Uterus (tissue), 3 donors: ENCODE measurements at regions not wholly inside any gene's neighbourhood (a gene's known extent, or its start where the extent isn't known, plus 50 kb on each side); places are given as distances from the start of the nearest gene placed in this dataset.

Experiments
- DNase-seq, 2 donors: peaks; one replicate each; pipeline ENCODE4 v3.0.0-alpha.2; 2019 to 2020
- H3K27ac ChIP-seq, 2 donors: fragments of 200-600 bp; sonication (generic); 1 replicate in 1 of 2; 2 replicates in 1 of 2; pipeline ENCODE4 v1.5.1; 2016 to 2018
- H3K27me3 ChIP-seq, 2 donors: fragments of 200-600 bp; sonication (generic); one replicate each; pipeline ENCODE4 v1.5.1; 2018 to 2019; ENCODE audit warnings: control low read depth in 1 of 2
- H3K36me3 ChIP-seq, 2 donors: fragments of 200-600 bp; sonication (generic); one replicate each; pipeline ENCODE4 v1.5.1; 2019; ENCODE audit warnings: control low read depth in 1 of 2
- H3K4me1 ChIP-seq, 2 donors: fragments of 200-600 bp; sonication (generic); one replicate each; pipeline ENCODE4 v1.5.1; 2018 to 2019; ENCODE audit warnings: control low read depth in 1 of 2
- H3K4me3 ChIP-seq, 2 donors: fragments of 200-600 bp; sonication (generic); 1 replicate in 1 of 2; 2 replicates in 1 of 2; pipeline ENCODE4 v1.5.1; 2018 to 2019; ENCODE audit warnings: mild to moderate bottlenecking in 1 of 2
- H3K9me3 ChIP-seq, 2 donors: fragments of 200-600 bp; sonication (generic); one replicate each; pipeline ENCODE4 v1.5.1; 2019; ENCODE audit warnings: control low read depth in 1 of 2
- CTCF ChIP-seq, 4 experiments: fragments of 200-600 bp in 2 of 4; fragments of 450-650 bp in 2 of 4; sonication (generic) in 2 of 4; IDR thresholded peaks; one replicate each; pipeline ENCODE4 v1.5.1; 2016 to 2019; ENCODE audit warnings: antibody characterized with exemption in 4 of 4, mild to moderate bottlenecking in 2 of 4, moderate library complexity in 1 of 4
- POLR2A ChIP-seq, 2 donors: fragments of 450-650 bp; IDR thresholded peaks; one replicate each; pipeline ENCODE4 v1.6.1; 2016; ENCODE audit warnings: antibody characterized with exemption in 2 of 2, mild to moderate bottlenecking in 1 of 2, moderate library complexity in 1 of 2
- intact Hi-C: fragments of 100-400 bp; cut with DNase I; formaldehyde crosslinking; loops from one replicate; pipeline ENCODE4 v1.15.1; 2023; ENCODE audit warnings: low total_unique reads
- donor health status: DM: yes; HTN: yes; CAD: no.

- TF ChIP-seq POLR2A (IDR thresholded peaks at IDR 0.05) (no peak), CTCF (IDR thresholded peaks at IDR 0.05) (no peak)
- intact Hi-C loops, result no loop called here
- H3K4me3 ChIP-seq, result no peak overlapping the region
- H3K4me1 ChIP-seq, result no peaks in the 10 kb centered on the region
- DNase-seq, result no peak
- H3K27me3 ChIP-seq, result no peaks in the 10 kb centered on the region
- H3K9me3 ChIP-seq, result no peaks in the 10 kb centered on the region
- H3K36me3 ChIP-seq, result no peaks in the 10 kb centered on the region
- no peak overlapping the region for H3K27ac ChIP-seq
Measured at GRCh38 chr3:40912461-40912860, 286.8 kb upstream of the CTNNB1 start.

GRCh38 chr3:40913192-40913591, 286.1 kb upstream of the CTNNB1 start:
- intact Hi-C loops, result no loop called here
- no peak overlapping the region for H3K27ac ChIP-seq
- no peaks in the 10 kb centered on the region for H3K9me3 ChIP-seq
- no peaks in the 10 kb centered on the region for H3K4me1 ChIP-seq
- no peaks in the 10 kb centered on the region for H3K36me3 ChIP-seq
- no peak overlapping the region for H3K4me3 ChIP-seq
- H3K27me3 ChIP-seq, result no peaks in the 10 kb centered on the region
- TF ChIP-seq CTCF (IDR thresholded peaks at IDR 0.05) (no peak), POLR2A (IDR thresholded peaks at IDR 0.05) (no peak)
- DNase-seq, result no peak

GRCh38 chr3:40913641-40914040, 285.7 kb upstream of the CTNNB1 start:
- no peak for DNase-seq
- TF ChIP-seq POLR2A (IDR thresholded peaks at IDR 0.05), result no peak
- TF ChIP-seq CTCF (IDR thresholded peaks at IDR 0.05), result no peak
- Histone ChIP-seq H3K27ac (no peak overlapping the region), H3K4me3 (no peak overlapping the region), H3K36me3 (no peaks in the 10 kb centered on the region), H3K4me1 (no peaks in the 10 kb centered on the region), H3K9me3 (no peaks in the 10 kb centered on the region), H3K27me3 (no peaks in the 10 kb centered on the region)
- intact Hi-C loops, result no loop called here

GRCh38 chr3:40914475-40914874, 284.8 kb upstream of the CTNNB1 start:
- Histone ChIP-seq H3K36me3 (no peaks in the 10 kb centered on the region), H3K4me1 (no peaks in the 10 kb centered on the region), H3K4me3 (no peak overlapping the region), H3K9me3 (no peaks in the 10 kb centered on the region), H3K27ac (no peak overlapping the region), H3K27me3 (no peaks in the 10 kb centered on the region)
- no peak for TF ChIP-seq CTCF (IDR thresholded peaks at IDR 0.05)
- intact Hi-C loops, result no loop called here
- DNase-seq, result no peak

- Histone ChIP-seq H3K4me3 (no peak overlapping the region), H3K4me1 (no peaks in the 10 kb centered on the region), H3K9me3 (no peaks in the 10 kb centered on the region), H3K36me3 (no peaks in the 10 kb centered on the region), H3K27ac (no peak overlapping the region), H3K27me3 (no peaks in the 10 kb centered on the region)
- no peak for TF ChIP-seq POLR2A (IDR thresholded peaks at IDR 0.05)
- no peak for TF ChIP-seq CTCF (IDR thresholded peaks at IDR 0.05)
- intact Hi-C loops, result no loop called here
- DNase-seq, result no peak
Measured at GRCh38 chr3:40915346-40915865, 283.9 kb upstream of the CTNNB1 start.
